A673 (cell line): ENCODE measurements at regions not wholly inside any gene's neighbourhood (a gene's known extent, or its start where the extent isn't known, plus 50 kb on each side); places are given as distances from the start of the nearest gene placed in this dataset.
"Not testable (repeated sequence)": the region's sequence is repeated elsewhere in the genome, so short reads cannot be mapped to it uniquely, and the experiment has no call there.

ENCODE experiments used
- BruUV-seq: library from RNA; stranded (reverse); fragments of 400-500 nt; replicated peaks from 2 replicates; lab custom pipeline; 2021; lab: Mats Ljungman, UMichigan
- CTCF ChIA-PET: fragments of 300-600 bp; sonication (Branson Sonifier 250); formaldehyde crosslinking; loops from one replicate; lab custom pipeline; 2022; ENCODE audit warnings: antibody characterized with exemption; lab: Charles Lee
- POLR2A ChIA-PET: fragments of 300-600 bp; sonication (Branson Sonifier 250); formaldehyde crosslinking; loops from one replicate; lab custom pipeline; 2022; ENCODE audit warnings: antibody characterized with exemption; ENCODE audit not compliant: low non-redundant PET; lab: Charles Lee
- DNase-seq: peaks from one replicate; pipeline ENCODE4 v3.0.0-alpha.2; 2015; ENCODE audit warnings: low spot score
- H3K27ac ChIP-seq: fragments of 200-600 bp; sonication (generic); 2 replicates; pipeline ENCODE4 v1.5.1; 2016; ENCODE audit warnings: mixed run types, low read depth, mild to moderate bottlenecking, mixed read lengths, antibody characterized with exemption, low read length; ENCODE audit not compliant: poor library complexity, severe bottlenecking
- H3K27me3 ChIP-seq: fragments of 200-600 bp; sonication (generic); replicated peaks from 2 replicates; pipeline ENCODE4 v1.6.1; 2017; ENCODE audit warnings: mixed run types, low read depth, mild to moderate bottlenecking, mixed read lengths, antibody characterized with exemption, low read length; ENCODE audit not compliant: insufficient read depth, poor library complexity
- H3K36me3 ChIP-seq: fragments of 200-600 bp; sonication (generic); 2 replicates; pipeline ENCODE4 v1.6.1; 2016; ENCODE audit warnings: mixed run types, mild to moderate bottlenecking, mixed read lengths, antibody characterized with exemption, low read length; ENCODE audit not compliant: insufficient read depth, poor library complexity, severe bottlenecking
- H3K4me1 ChIP-seq: fragments of 200-600 bp; sonication (generic); 2 replicates; pipeline ENCODE4 v1.6.1; 2017; ENCODE audit warnings: mixed run types, mild to moderate bottlenecking, mixed read lengths, antibody characterized with exemption, low read length; ENCODE audit not compliant: insufficient read depth, poor library complexity, severe bottlenecking
- H3K4me3 ChIP-seq: fragments of 200-600 bp; sonication (generic); 2 replicates; pipeline ENCODE4 v1.5.1; 2016; ENCODE audit warnings: low read depth, mixed run types, mild to moderate bottlenecking, mixed read lengths, low read length; ENCODE audit not compliant: poor library complexity, severe bottlenecking
- H3K9me3 ChIP-seq: fragments of 200-600 bp; sonication (generic); 2 replicates; pipeline ENCODE4 v1.6.1; 2016; ENCODE audit warnings: mixed run types, low read depth, mild to moderate bottlenecking, mixed read lengths, antibody characterized with exemption, low read length; ENCODE audit not compliant: poor library complexity, severe bottlenecking
- EZH2 ChIP-seq: fragments of 200-600 bp; sonication (generic); IDR thresholded peaks from 2 replicates; pipeline ENCODE4 v1.6.1; 2017; ENCODE audit warnings: borderline replicate concordance, low read depth, mild to moderate bottlenecking, mixed read lengths, antibody characterized with exemption, low read length; ENCODE audit not compliant: poor library complexity, severe bottlenecking
- intact Hi-C: fragments of 100-400 bp; cut with micrococcal nuclease; formaldehyde crosslinking; loops from one replicate; pipeline ENCODE4 v1.10.0; 2022; ENCODE audit not compliant: unreplicated experiment
- TF ChIP-seq, protein P1 (sequence below): fragments of 300-800, 200-600 bp; sonication (generic); conservative IDR thresholded peaks from 2 replicates; pipeline ENCODE4 v1.5.1; 2017; ENCODE audit warnings: low read depth, mild to moderate bottlenecking, antibody characterized with exemption, low read length, moderate library complexity, mixed read lengths

DNA sequence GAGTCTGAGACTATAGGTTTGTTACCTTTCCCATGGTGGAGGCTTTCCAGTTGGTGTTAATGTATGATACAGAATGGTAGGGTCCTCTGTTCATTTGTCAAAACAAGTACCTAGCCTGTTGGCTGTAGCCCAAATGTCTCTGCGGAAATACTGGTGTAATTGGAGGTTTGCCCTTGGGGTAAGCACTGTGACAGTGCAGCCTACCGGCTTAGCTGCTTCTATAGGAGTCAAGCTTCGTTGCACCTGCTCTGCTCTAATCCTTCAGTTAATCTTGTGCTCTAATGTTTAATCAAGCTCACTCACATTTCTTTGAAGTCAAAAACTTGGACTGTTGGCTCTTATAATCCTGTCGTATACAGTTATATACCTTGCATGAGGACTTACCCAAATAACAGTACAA, 203.4 kb downstream of the CCNG2 start:
- H3K27ac ChIP-seq = no peak overlapping the region
- DNase-seq = no peak
- no peaks in the 10 kb centered on the region for H3K4me1 ChIP-seq
- ChIA-PET CTCF (no interaction called here), POLR2A (no interaction called here)
- no TSS peak for BruUV-seq
- no peaks in the 10 kb centered on the region for H3K27me3 ChIP-seq
- H3K4me3 ChIP-seq = no peak overlapping the region
- H3K36me3 ChIP-seq = no peaks in the 10 kb centered on the region
- TF ChIP-seq EZH2 = no peak
- intact Hi-C loops = no loop called here
- no peaks in the 10 kb centered on the region for H3K9me3 ChIP-seq

DNA sequence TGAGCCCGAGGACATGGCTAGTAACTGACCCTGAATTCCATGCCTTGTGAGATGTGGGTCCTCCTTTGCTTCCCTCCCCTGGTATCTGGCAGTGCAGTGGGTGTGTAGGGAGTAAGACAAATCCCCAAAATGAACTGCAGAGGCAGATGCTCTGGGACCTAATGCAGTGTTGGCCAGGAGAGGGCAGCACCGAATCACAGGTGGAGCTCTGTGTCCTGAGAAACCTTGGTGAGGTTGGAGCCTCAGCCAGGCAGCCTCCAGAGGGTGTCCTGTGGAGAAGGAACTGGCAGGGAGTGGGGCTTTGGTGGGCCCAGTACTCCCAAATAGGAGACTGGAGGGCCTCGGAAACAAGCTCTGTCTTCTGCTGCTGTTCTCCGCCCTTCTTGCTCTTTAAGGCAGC, 209.9 kb downstream of the CCNG2 start:
- H3K36me3 ChIP-seq, BruUV-seq, H3K4me1 ChIP-seq, H3K27ac ChIP-seq, CTCF ChIA-PET, H3K27me3 ChIP-seq, intact Hi-C loops, H3K9me3 ChIP-seq, H3K4me3 ChIP-seq, DNase-seq, POLR2A ChIA-PET: not testable (repeated sequence)

- Histone ChIP-seq H3K27ac (no peak overlapping the region), H3K4me1 (no peaks in the 10 kb centered on the region), H3K27me3 (no peaks in the 10 kb centered on the region), H3K9me3 (no peaks in the 10 kb centered on the region), H3K4me3 (no peak overlapping the region), H3K36me3 (no peaks in the 10 kb centered on the region)
- ChIA-PET POLR2A (no interaction called here), CTCF (no interaction called here)
- no peak for DNase-seq
- TF ChIP-seq, protein P1, sequence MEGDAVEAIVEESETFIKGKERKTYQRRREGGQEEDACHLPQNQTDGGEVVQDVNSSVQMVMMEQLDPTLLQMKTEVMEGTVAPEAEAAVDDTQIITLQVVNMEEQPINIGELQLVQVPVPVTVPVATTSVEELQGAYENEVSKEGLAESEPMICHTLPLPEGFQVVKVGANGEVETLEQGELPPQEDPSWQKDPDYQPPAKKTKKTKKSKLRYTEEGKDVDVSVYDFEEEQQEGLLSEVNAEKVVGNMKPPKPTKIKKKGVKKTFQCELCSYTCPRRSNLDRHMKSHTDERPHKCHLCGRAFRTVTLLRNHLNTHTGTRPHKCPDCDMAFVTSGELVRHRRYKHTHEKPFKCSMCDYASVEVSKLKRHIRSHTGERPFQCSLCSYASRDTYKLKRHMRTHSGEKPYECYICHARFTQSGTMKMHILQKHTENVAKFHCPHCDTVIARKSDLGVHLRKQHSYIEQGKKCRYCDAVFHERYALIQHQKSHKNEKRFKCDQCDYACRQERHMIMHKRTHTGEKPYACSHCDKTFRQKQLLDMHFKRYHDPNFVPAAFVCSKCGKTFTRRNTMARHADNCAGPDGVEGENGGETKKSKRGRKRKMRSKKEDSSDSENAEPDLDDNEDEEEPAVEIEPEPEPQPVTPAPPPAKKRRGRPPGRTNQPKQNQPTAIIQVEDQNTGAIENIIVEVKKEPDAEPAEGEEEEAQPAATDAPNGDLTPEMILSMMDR = no peak
- TF ChIP-seq EZH2 = no peak
- intact Hi-C loops = no loop called here
- no TSS peak for BruUV-seq
Measured at GRCh38 chr4:77367638-77368037, 210.6 kb downstream of the CCNG2 start.

DNA sequence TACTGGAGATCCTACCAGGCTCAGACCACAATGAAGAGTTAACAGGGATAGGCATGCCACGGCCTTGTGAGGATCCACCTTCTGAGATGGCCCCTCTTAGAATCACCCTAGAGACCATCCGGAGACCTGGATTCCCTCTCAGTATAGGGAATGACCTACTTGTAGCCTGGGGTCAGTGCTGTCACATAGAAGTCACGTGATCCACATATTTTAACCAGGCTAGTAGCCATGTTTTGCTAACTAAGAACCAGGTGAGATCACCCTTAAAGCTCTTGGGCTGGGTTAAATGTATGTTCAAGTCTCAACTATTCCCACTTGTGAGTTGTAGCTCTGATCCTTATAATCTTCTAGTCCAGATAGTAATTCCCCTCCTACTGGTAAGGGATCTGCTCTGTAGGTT, 215.4 kb downstream of the CCNG2 start:
- TF ChIP-seq, protein P1 = no peak
- no peak for TF ChIP-seq EZH2
- no peaks in the 10 kb centered on the region for H3K27me3 ChIP-seq
- H3K36me3 ChIP-seq = no peaks in the 10 kb centered on the region
- no peak overlapping the region for H3K27ac ChIP-seq
- H3K4me3 ChIP-seq = no peak overlapping the region
- POLR2A ChIA-PET = no interaction called here
- H3K4me1 ChIP-seq = no peaks in the 10 kb centered on the region
- no TSS peak for BruUV-seq
- intact Hi-C loops = no loop called here
- no peaks in the 10 kb centered on the region for H3K9me3 ChIP-seq
- CTCF ChIA-PET = no interaction called here
- DNase-seq = no peak
